GM12878 (cell line): ENCODE measurements at regions not wholly inside any gene's neighbourhood (a gene's known extent, or its start where the extent isn't known, plus 50 kb on each side); places are given as distances from the start of the nearest gene placed in this dataset.

Source experiments
- ATAC-seq: fragments of 200-7000 bp; cut with Tn5 transposase; 3 replicates; pipeline ENCODE4 v1.9.1; 2020; ENCODE audit warnings: mild to moderate bottlenecking, moderate library complexity
- BruUV-seq: library from RNA; stranded (reverse); fragments of 400-500 nt; replicated peaks from 2 replicates; lab custom pipeline; 2021; lab: Mats Ljungman, UMichigan
- CTCF ChIA-PET: fragments of 300-600 bp; sonication (Branson Sonifier 250); formaldehyde crosslinking; extraction: SDS; loops from one replicate; lab custom pipeline; 2021; ENCODE audit warnings: inconsistent platforms; lab: Yijun Ruan, JAX
- POLR2A ChIA-PET: fragments of 350-600 bp; formaldehyde crosslinking; extraction: SDS; loops from one replicate; lab custom pipeline; 2021; ENCODE audit warnings: inconsistent platforms; lab: Charles Lee
- RAD21 ChIA-PET: fragments of 300-600 bp; sonication (Branson Sonifier 250); formaldehyde crosslinking; loops from one replicate; lab custom pipeline; 2023; ENCODE audit warnings: antibody characterized with exemption; ENCODE audit not compliant: unreplicated experiment; lab: Charles Lee
- SMC1A ChIA-PET: fragments of 300-600 bp; sonication (Branson Sonifier 250); formaldehyde crosslinking; loops from one replicate; lab custom pipeline; 2023; ENCODE audit not compliant: unreplicated experiment, uncharacterized antibody; lab: Charles Lee
- DNase-seq: peaks from one replicate; pipeline ENCODE4 v3.0.0-alpha.2; 2011; ENCODE audit warnings: low read depth, low spot score
- FAIRE-seq: peaks from 3 replicates; lab custom pipeline; 2011; peaks lifted over from hg19 to GRCh38; lab: Jason Lieb, UNC
- H2AFZ ChIP-seq: 2 replicates; pipeline ENCODE4 v1.6.0; 2011; ENCODE audit warnings: low read depth, low read length, control low read depth; ENCODE audit not compliant: control insufficient read depth
- H3K27ac ChIP-seq: 2 replicates; pipeline ENCODE4 v1.5.1; 2011; ENCODE audit warnings: control low read depth; ENCODE audit not compliant: control insufficient read depth, insufficient read depth
- H3K27me3 ChIP-seq, 2 experiments: replicated peaks in 1 of 2; 2 replicates each; pipeline versions ENCODE4 v1.6.0 to v1.6.1; 2011; ENCODE audit warnings: low read length in 1 of 2; ENCODE audit not compliant: control insufficient read depth in 2 of 2, insufficient read depth in 2 of 2
- H3K36me3 ChIP-seq, 2 experiments: 2 replicates each; pipeline ENCODE4 v1.5.1; 2011; ENCODE audit warnings: low read length in 1 of 2; ENCODE audit not compliant: control insufficient read depth in 2 of 2, insufficient read depth in 2 of 2
- H3K4me1 ChIP-seq: 2 replicates; pipeline ENCODE4 v1.6.1; 2011; ENCODE audit warnings: mild to moderate bottlenecking, low read length, moderate library complexity, mixed read lengths; ENCODE audit not compliant: control insufficient read depth, insufficient read depth
- H3K4me2 ChIP-seq: 2 replicates; pipeline ENCODE4 v1.6.0; 2011; ENCODE audit warnings: control low read depth; ENCODE audit not compliant: control insufficient read depth, insufficient read depth
- H3K4me3 ChIP-seq: fragments of 200-600 bp; sonication (generic); 2 replicates; pipeline ENCODE4 v1.5.1; 2016
- H3K79me2 ChIP-seq: 2 replicates; pipeline ENCODE4 v1.6.0; 2011; ENCODE audit warnings: low read length; ENCODE audit not compliant: control insufficient read depth, insufficient read depth
- H3K9ac ChIP-seq: 2 replicates; pipeline ENCODE4 v1.8.0; 2011; ENCODE audit warnings: low read length, control low read depth, mixed read lengths; ENCODE audit not compliant: control insufficient read depth, insufficient read depth
- H3K9me3 ChIP-seq: replicated peaks from 3 replicates; pipeline ENCODE4 v1.5.1; 2011; ENCODE audit warnings: mild to moderate bottlenecking, low read length; ENCODE audit not compliant: control insufficient read depth, insufficient read depth
- H4K20me1 ChIP-seq: 2 replicates; pipeline ENCODE4 v1.6.0; 2011; ENCODE audit not compliant: control insufficient read depth, insufficient read depth
- ATF7 ChIP-seq: fragments of 450-650 bp; IDR thresholded peaks from 2 replicates; pipeline ENCODE4 v1.6.1; 2016; ENCODE audit warnings: low read depth, mild to moderate bottlenecking
- BMI1 ChIP-seq: fragments of 450-650 bp; IDR thresholded peaks from 2 replicates; pipeline ENCODE4 v1.6.1; 2016; ENCODE audit warnings: mild to moderate bottlenecking, moderate library complexity, borderline replicate concordance
- CBFB ChIP-seq: IDR thresholded peaks from 2 replicates; pipeline ENCODE4 v1.6.1; 2016; ENCODE audit warnings: antibody characterized with exemption, low read depth
- CHD1 ChIP-seq: IDR thresholded peaks from 2 replicates; pipeline ENCODE4 v1.6.1; 2012; ENCODE audit warnings: low read depth, low read length, improper control_type of control experiment
- CHD2 ChIP-seq: IDR thresholded peaks from 2 replicates; pipeline ENCODE4 v1.6.1; 2011; ENCODE audit warnings: low read depth, low read length, improper control_type of control experiment, borderline replicate concordance
- DPF2 ChIP-seq: fragments of 450-650 bp; IDR thresholded peaks from 2 replicates; pipeline ENCODE4 v1.6.1; 2017; ENCODE audit warnings: mild to moderate bottlenecking
- EGR1 ChIP-seq, 2 experiments: IDR thresholded peaks; 1 replicate in 1 of 2; 2 replicates in 1 of 2; pipeline ENCODE4 v1.6.1; 2011 to 2012; ENCODE audit warnings: low read depth in 2 of 2, low read length in 2 of 2, borderline replicate concordance in 1 of 2, mild to moderate bottlenecking in 1 of 2, moderate library complexity in 1 of 2
- EP300 ChIP-seq, 2 experiments: fragments of 150-350 bp in 1 of 2; IDR thresholded peaks; 2 replicates each; pipeline ENCODE4 v1.6.1; 2011 to 2012; ENCODE audit warnings: low read depth in 2 of 2, low read length in 2 of 2, borderline replicate concordance in 1 of 2, improper control_type of control experiment in 1 of 2, inconsistent platforms in 1 of 2; ENCODE audit not compliant: control insufficient read depth in 1 of 2
- HDAC2 ChIP-seq: fragments of 200-600 bp; sonication (generic); IDR thresholded peaks from 2 replicates; pipeline ENCODE4 v1.6.1; 2017
- HDGF ChIP-seq: fragments of 450-650 bp; IDR thresholded peaks from 2 replicates; pipeline ENCODE4 v1.6.1; 2016; ENCODE audit warnings: antibody characterized with exemption
- IKZF2 ChIP-seq, 2 experiments: fragments of 450-650 bp; IDR thresholded peaks; 2 replicates each; pipeline ENCODE4 v1.6.1; 2017; ENCODE audit warnings: mild to moderate bottlenecking in 2 of 2, moderate library complexity in 2 of 2
- NRF1 ChIP-seq: conservative IDR thresholded peaks from 2 replicates; pipeline ENCODE4 v1.6.1; 2011; ENCODE audit warnings: mild to moderate bottlenecking, low read depth, low read length, improper control_type of control experiment
- PAX5 ChIP-seq: IDR thresholded peaks from 2 replicates; pipeline ENCODE4 v1.6.1; 2011; ENCODE audit warnings: low read depth, low read length, borderline replicate concordance
- SP1 ChIP-seq: IDR thresholded peaks from one replicate; pipeline ENCODE4 v1.6.1; 2011; ENCODE audit warnings: low read depth, low read length
- SREBF2 ChIP-seq: IDR thresholded peaks from 2 replicates; pipeline ENCODE4 v1.6.1; 2012; ENCODE audit warnings: mild to moderate bottlenecking, low read length
- TARDBP ChIP-seq: IDR thresholded peaks from 2 replicates; pipeline ENCODE4 v1.6.1; 2016; ENCODE audit warnings: borderline replicate concordance
- TCF12 ChIP-seq: IDR thresholded peaks from 2 replicates; pipeline ENCODE4 v1.6.1; 2011; ENCODE audit warnings: low read depth, mild to moderate bottlenecking, low read length
- ZNF24 ChIP-seq: fragments of 450-650 bp; IDR thresholded peaks from 2 replicates; pipeline ENCODE4 v1.6.1; 2017; ENCODE audit warnings: antibody characterized with exemption, mild to moderate bottlenecking
- WGBS: methylation state at CpG from one replicate; pipeline ENCODE4 v1.1.6; 2016; ENCODE audit warnings: low lambda C conversion rate; ENCODE audit not compliant: insufficient replicate concordance, insufficient coverage; ENCODE audit errors: missing lambda C conversion rate; 5-methylcytosine and 5-hydroxymethylcytosine counted together
- in situ Hi-C: fragments of 300-500 bp; cut with MboI; formaldehyde crosslinking; loops from 9 replicates; pipeline ENCODE4 v1.14.3; 2018; ENCODE audit warnings: mixed read lengths
- intact Hi-C: fragments of 100-400 bp; cut with micrococcal nuclease; formaldehyde crosslinking; loops from one replicate; pipeline ENCODE4 v1.14.2; 2022; ENCODE audit not compliant: unreplicated experiment
- TF ChIP-seq, protein P1 (sequence below): fragments of 450-650 bp; IDR thresholded peaks from 2 replicates; pipeline ENCODE4 v1.6.1; 2017; ENCODE audit warnings: borderline replicate concordance
- TF ChIP-seq, protein P2 (sequence below): IDR thresholded peaks from 2 replicates; pipeline ENCODE4 v1.6.1; 2011; ENCODE audit warnings: low read depth, low read length, improper control_type of control experiment, borderline replicate concordance

DNA sequence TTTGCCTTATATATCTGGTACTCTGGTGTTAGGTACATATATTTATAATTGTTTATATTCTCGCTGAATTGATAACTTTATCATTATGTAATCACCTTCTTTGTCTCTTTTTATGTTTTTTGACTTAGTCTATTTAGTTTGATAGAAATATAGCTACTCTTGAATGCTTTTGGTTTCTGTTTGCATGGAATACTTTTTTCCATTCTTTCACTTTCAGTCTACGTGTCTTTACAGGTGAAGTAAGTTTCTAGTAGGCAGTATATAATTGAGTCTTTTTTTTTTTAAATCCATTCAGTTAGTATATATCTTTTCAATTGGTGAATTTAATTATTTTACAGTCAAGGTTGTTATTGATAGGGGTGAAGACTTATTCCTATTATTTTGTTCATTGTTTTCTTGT lies 131.7 kb downstream of the PSAT1 start (continued):
- no peak for TF ChIP-seq CBFB
- no peak for TF ChIP-seq SREBF2
- TF ChIP-seq HDGF = no peak
- TF ChIP-seq SP1 = no peak
- TF ChIP-seq TARDBP = no peak
- TF ChIP-seq, all 136 proteins: peak for 0

DNA sequence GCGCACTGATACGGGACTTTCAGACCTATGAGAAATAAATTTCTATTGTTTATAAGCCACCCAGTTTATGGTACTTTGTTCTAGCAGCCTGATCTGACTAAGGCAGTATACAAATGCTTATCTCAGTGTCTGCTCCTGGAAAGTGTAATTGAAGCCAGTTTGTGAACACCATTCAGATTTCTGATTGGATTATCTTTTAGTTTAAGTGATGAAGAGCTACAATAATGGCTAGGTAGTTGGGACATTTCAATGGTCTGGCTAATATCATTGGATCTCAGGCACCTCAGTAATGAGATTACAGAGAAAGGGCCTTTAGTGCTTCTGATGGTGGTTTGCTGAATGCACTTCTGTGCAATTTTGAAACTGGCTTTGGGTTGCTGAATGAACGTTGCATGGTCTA lies 133.5 kb downstream of the PSAT1 start:
- Histone ChIP-seq H3K79me2 (no peaks in the 10 kb centered on the region), H3K9me3 (no peaks in the 10 kb centered on the region; the same call in 2 of the 3 replicates), H3K4me1 (no peaks in the 10 kb centered on the region), H3K4me2 (no peak overlapping the region), H4K20me1 (no peaks in the 10 kb centered on the region), H3K4me3 (no peak overlapping the region), H3K27ac (no peak overlapping the region), H3K9ac (no peak overlapping the region), H3K36me3 (no peaks in the 10 kb centered on the region), H2AFZ (no peak overlapping the region), H3K27me3 (no peaks in the 10 kb centered on the region)
- RAD21 ChIA-PET = no interaction called here
- TF ChIP-seq ZNF24 (no peak), BMI1 (no peak), HDAC2 (no peak), ATF7 (no peak), NRF1 (no peak), EP300 (IDR thresholded peaks at IDR 0.05; ENCODE audit: borderline replicate concordance in 1 of 2, control insufficient read depth in 1 of 2, low read depth in 2 of 2, low read length in 2 of 2) (no peak), PAX5 (no peak), DPF2 (no peak), TCF12 (no peak), EGR1 (IDR thresholded peaks at IDR 0.05; ENCODE audit: borderline replicate concordance in 1 of 2, low read depth in 2 of 2, low read length in 2 of 2) (no peak), IKZF2 (IDR thresholded peaks at IDR 0.05) (no peak), CHD1 (no peak), SP1 (no peak), CHD2 (no peak)
- TF ChIP-seq, protein P1, sequence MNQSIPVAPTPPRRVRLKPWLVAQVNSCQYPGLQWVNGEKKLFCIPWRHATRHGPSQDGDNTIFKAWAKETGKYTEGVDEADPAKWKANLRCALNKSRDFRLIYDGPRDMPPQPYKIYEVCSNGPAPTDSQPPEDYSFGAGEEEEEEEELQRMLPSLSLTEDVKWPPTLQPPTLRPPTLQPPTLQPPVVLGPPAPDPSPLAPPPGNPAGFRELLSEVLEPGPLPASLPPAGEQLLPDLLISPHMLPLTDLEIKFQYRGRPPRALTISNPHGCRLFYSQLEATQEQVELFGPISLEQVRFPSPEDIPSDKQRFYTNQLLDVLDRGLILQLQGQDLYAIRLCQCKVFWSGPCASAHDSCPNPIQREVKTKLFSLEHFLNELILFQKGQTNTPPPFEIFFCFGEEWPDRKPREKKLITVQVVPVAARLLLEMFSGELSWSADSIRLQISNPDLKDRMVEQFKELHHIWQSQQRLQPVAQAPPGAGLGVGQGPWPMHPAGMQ = no peak
- TF ChIP-seq, protein P2, sequence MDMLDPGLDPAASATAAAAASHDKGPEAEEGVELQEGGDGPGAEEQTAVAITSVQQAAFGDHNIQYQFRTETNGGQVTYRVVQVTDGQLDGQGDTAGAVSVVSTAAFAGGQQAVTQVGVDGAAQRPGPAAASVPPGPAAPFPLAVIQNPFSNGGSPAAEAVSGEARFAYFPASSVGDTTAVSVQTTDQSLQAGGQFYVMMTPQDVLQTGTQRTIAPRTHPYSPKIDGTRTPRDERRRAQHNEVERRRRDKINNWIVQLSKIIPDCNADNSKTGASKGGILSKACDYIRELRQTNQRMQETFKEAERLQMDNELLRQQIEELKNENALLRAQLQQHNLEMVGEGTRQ = no peak
- SMC1A ChIA-PET = no interaction called here
- intact Hi-C loops = loop anchor here (10.0 kb wide), 2 partner anchors 174 to 1744 kb away; no protein-coding TSS in a partner anchor
- POLR2A ChIA-PET = no interaction called here
- in situ Hi-C loops = no loop called here
- CTCF ChIA-PET = interaction anchor here (1.8 kb wide), 1 partner anchor 9 kb away, joined by 7 read pairs; no protein-coding TSS in a partner anchor
- no peak for FAIRE-seq
- no TSS peak for BruUV-seq
- ATAC-seq = no peak
- WGBS = 8% methylated on average over 3 of the region's 3 CpGs
- no peak for DNase-seq
